SJSA1 (cell line): ENCODE measurements at regions not wholly inside any gene's neighbourhood (a gene's known extent, or its start where the extent isn't known, plus 50 kb on each side); places are given as distances from the start of the nearest gene placed in this dataset.
"Not testable (repeated sequence)": the region's sequence is repeated elsewhere in the genome, so short reads cannot be mapped to it uniquely, and the experiment has no call there.

ENCODE experiments used
- DNase-seq, 2 experiments: peaks; one replicate each; pipeline ENCODE4 v3.0.0-alpha.2; 2015 to 2020; ENCODE audit warnings: low spot score in 2 of 2, low read depth in 1 of 2
- H3K27ac ChIP-seq: fragments of 250-450 bp; sonication (Bioruptor Pico); 2 replicates; pipeline ENCODE4 v1.5.1; 2020; ENCODE audit warnings: mild to moderate bottlenecking, moderate library complexity
- H3K27me3 ChIP-seq: fragments of 250-450 bp; sonication (Bioruptor Pico); replicated peaks from 2 replicates; pipeline ENCODE4 v1.5.1; 2020; ENCODE audit warnings: mild to moderate bottlenecking, moderate library complexity
- H3K36me3 ChIP-seq: fragments of 250-450 bp; sonication (Bioruptor Pico); 2 replicates; pipeline ENCODE4 v1.5.1; 2020; ENCODE audit warnings: mild to moderate bottlenecking
- H3K4me1 ChIP-seq: fragments of 250-450 bp; sonication (Bioruptor Pico); replicated peaks from 2 replicates; pipeline ENCODE4 v1.6.1; 2021; ENCODE audit warnings: mild to moderate bottlenecking
- H3K4me3 ChIP-seq: fragments of 250-450 bp; sonication (Bioruptor Pico); 2 replicates; pipeline ENCODE4 v1.5.1; 2020; ENCODE audit warnings: mild to moderate bottlenecking
- H3K9me3 ChIP-seq: fragments of 250-450 bp; sonication (Bioruptor Pico); replicated peaks from 2 replicates; pipeline ENCODE4 v1.5.1; 2020; ENCODE audit warnings: mild to moderate bottlenecking

DNA sequence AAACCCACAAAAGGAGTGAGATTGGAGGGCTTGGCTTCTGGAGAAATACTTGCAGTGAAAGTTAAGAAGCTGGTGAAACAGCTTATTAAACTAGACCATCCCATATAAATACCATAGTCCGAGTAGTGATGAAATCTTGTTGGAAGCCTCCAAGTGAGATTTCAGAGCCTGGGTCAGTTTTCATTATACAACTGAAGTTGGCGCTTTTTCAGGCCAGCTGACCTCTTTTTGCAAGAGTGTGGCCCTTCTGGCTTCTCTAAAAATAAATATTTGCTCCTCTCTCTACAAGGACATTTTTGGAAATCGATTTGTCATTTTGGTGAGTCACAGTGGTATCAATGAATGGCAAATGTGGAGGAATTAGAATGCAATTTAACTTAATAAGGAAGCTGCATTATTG lies 51.2 kb upstream of the THRB start:
- no peaks in the 10 kb centered on the region for H3K27me3 ChIP-seq
- no peaks in the 10 kb centered on the region for H3K9me3 ChIP-seq
- H3K4me3 ChIP-seq: no peak overlapping the region
- H3K27ac ChIP-seq: no peak overlapping the region
- no peaks in the 10 kb centered on the region for H3K4me1 ChIP-seq
- H3K36me3 ChIP-seq: no peaks in the 10 kb centered on the region
- no peak for DNase-seq

GRCh38 chr3:24548278-24548677 lies 53.6 kb upstream of the THRB start:
- no peaks in the 10 kb centered on the region for H3K36me3 ChIP-seq
- H3K9me3 ChIP-seq: no peaks in the 10 kb centered on the region
- no peak overlapping the region for H3K27ac ChIP-seq
- H3K4me3 ChIP-seq: no peak overlapping the region
- no peaks in the 10 kb centered on the region for H3K4me1 ChIP-seq
- H3K27me3 ChIP-seq: no peaks in the 10 kb centered on the region
- DNase-seq: no peak

GRCh38 chr3:24550588-24550987 lies 55.9 kb upstream of the THRB start:
- DNase-seq: no peak
- Histone ChIP-seq H3K9me3 (no peaks in the 10 kb centered on the region), H3K4me1 (no peaks in the 10 kb centered on the region), H3K27me3 (no peaks in the 10 kb centered on the region), H3K27ac (no peak overlapping the region), H3K4me3 (no peak overlapping the region), H3K36me3 (no peaks in the 10 kb centered on the region)

- no peaks in the 10 kb centered on the region for H3K27me3 ChIP-seq
- H3K36me3 ChIP-seq: no peaks in the 10 kb centered on the region
- no peaks in the 10 kb centered on the region for H3K9me3 ChIP-seq
- no peak overlapping the region for H3K27ac ChIP-seq
- DNase-seq: no peak
- no peaks in the 10 kb centered on the region for H3K4me1 ChIP-seq
- H3K4me3 ChIP-seq: no peak overlapping the region
These were observed 57.0 kb upstream of the THRB start for GRCh38 chr3:24551626-24552025.

- Histone ChIP-seq H3K4me1 (no peaks in the 10 kb centered on the region), H3K36me3 (no peaks in the 10 kb centered on the region), H3K9me3 (no peaks in the 10 kb centered on the region), H3K27ac (no peak overlapping the region), H3K4me3 (no peak overlapping the region), H3K27me3 (no peaks in the 10 kb centered on the region)
- no peak for DNase-seq
These were observed 68.2 kb upstream of the THRB start for GRCh38 chr3:24562895-24563294.

- H3K4me3 ChIP-seq: no peak overlapping the region
- no peak overlapping the region for H3K27ac ChIP-seq
- H3K27me3 ChIP-seq: no peaks in the 10 kb centered on the region
- DNase-seq: no peak
- no peaks in the 10 kb centered on the region for H3K4me1 ChIP-seq
- no peaks in the 10 kb centered on the region for H3K9me3 ChIP-seq
- no peaks in the 10 kb centered on the region for H3K36me3 ChIP-seq
These were observed 70.4 kb upstream of the THRB start for GRCh38 chr3:24565053-24565452.

GRCh38 chr3:24565656-24566055 lies 71.0 kb upstream of the THRB start:
- Histone ChIP-seq H3K4me1 (no peaks in the 10 kb centered on the region), H3K36me3 (no peaks in the 10 kb centered on the region), H3K9me3 (no peaks in the 10 kb centered on the region), H3K4me3 (no peak overlapping the region), H3K27ac (no peak overlapping the region), H3K27me3 (no peaks in the 10 kb centered on the region)
- no peak for DNase-seq

DNA sequence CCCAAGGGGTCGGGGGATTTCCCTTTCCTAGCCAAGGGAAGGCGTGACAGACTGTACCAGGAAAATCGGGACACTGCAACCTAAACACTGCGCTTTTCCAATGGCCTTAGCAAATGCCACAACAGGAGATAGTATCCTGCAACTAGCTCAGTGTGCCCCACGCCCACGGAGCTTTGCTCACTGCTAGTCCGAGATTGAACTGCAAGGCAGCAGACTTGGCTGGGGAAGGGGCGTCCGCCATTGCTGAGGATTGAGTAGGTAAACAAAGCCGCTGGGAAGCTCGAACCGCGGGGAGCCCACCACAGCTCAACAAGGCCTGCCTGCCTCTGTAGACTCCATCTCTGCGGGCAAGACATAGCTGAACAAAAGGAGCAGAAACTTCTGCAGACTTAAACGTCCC lies 72.3 kb upstream of the THRB start:
- Histone ChIP-seq H3K27me3 (no peaks in the 10 kb centered on the region), H3K4me1 (no peaks in the 10 kb centered on the region), H3K27ac (no peak overlapping the region), H3K9me3 (no peaks in the 10 kb centered on the region), H3K4me3 (no peak overlapping the region), H3K36me3 (no peaks in the 10 kb centered on the region)
- DNase-seq: no peak

DNA sequence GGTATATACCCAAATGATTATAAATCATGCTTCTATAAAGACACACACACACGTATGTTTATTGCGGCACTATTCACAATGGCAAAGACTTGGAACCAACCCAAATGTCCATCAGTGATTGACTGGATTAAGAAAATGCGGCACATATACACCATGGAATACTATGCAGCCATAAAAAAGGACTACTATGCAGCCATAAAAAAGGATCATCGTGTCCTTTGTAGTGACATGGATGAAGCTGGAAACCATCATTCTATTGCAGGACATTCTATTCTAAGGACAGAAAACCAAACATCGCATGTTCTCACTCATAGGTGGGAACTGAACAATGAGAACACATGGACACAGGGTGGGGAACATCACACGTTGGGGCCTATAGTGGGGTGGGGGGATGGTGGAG lies 77.8 kb upstream of the THRB start:
- not testable (repeated sequence) for H3K36me3 ChIP-seq, H3K27ac ChIP-seq, H3K4me1 ChIP-seq, H3K9me3 ChIP-seq, H3K27me3 ChIP-seq, H3K4me3 ChIP-seq, DNase-seq

- H3K27me3 ChIP-seq: no peaks in the 10 kb centered on the region
- no peaks in the 10 kb centered on the region for H3K36me3 ChIP-seq
- no peak overlapping the region for H3K27ac ChIP-seq
- H3K4me3 ChIP-seq: no peak overlapping the region
- no peaks in the 10 kb centered on the region for H3K4me1 ChIP-seq
- no peak for DNase-seq
- H3K9me3 ChIP-seq: no peaks in the 10 kb centered on the region
These were observed 78.9 kb upstream of the THRB start for GRCh38 chr3:24573576-24573975.

DNA sequence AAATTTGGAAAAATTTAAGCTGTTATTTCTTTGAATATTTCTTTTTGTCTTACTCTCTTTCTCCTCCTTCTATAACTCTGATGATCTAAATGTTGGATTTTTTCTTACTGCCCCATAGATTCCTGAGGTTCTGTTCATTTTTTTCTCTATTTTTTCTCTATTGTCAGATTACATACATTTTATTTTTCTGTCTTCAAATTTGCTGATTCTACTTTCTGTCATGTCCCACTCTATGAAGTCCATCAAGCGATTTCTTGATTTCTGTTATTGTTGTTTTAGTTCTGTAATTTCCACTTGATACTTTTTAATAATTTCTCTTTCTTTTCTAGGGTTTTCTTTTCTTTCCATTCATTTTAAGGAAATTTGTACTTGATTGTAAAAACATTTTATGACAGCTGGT lies 83.7 kb upstream of the THRB start:
- DNase-seq: no peak
- Histone ChIP-seq H3K36me3 (no peaks in the 10 kb centered on the region), H3K4me3 (no peak overlapping the region), H3K9me3 (no peaks in the 10 kb centered on the region), H3K4me1 (no peaks in the 10 kb centered on the region), H3K27ac (no peak overlapping the region), H3K27me3 (no peaks in the 10 kb centered on the region)

DNA sequence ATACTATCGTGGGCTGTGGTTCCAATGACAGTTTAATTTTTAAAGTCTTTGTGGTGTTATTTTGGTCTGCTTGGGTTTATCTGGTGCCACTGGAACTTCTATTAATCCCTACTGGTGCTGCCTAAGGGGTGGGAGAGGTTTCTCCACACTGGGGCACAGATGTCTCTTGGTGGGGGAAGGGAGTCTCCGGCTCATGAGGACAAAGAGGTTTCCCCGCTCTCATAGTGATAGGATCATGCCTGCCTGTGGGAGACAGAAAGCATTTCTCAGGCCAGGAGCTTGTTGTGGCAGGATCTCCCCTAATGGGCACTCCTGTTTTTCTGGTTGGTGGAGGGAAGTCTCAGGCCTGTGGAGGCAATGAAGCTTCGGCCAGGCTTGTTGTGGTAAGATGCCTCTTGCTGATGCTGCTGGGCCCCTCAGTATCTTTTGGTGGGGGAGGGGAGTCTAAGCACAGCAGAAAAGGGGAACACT lies 84.3 kb upstream of the THRB start:
- Histone ChIP-seq H3K27ac (no peak overlapping the region), H3K4me1 (no peaks in the 10 kb centered on the region), H3K4me3 (no peak overlapping the region), H3K27me3 (no peaks in the 10 kb centered on the region), H3K36me3 (no peaks in the 10 kb centered on the region), H3K9me3 (no peaks in the 10 kb centered on the region)
- DNase-seq: no peak

GRCh38 chr3:24582431-24583403 lies 88.1 kb upstream of the THRB start:
- no peak for DNase-seq
- Histone ChIP-seq H3K4me1 (no peaks in the 10 kb centered on the region), H3K36me3 (no peaks in the 10 kb centered on the region), H3K27ac (no peak overlapping the region), H3K4me3 (no peak overlapping the region), H3K9me3 (no peaks in the 10 kb centered on the region), H3K27me3 (no peaks in the 10 kb centered on the region)

DNA sequence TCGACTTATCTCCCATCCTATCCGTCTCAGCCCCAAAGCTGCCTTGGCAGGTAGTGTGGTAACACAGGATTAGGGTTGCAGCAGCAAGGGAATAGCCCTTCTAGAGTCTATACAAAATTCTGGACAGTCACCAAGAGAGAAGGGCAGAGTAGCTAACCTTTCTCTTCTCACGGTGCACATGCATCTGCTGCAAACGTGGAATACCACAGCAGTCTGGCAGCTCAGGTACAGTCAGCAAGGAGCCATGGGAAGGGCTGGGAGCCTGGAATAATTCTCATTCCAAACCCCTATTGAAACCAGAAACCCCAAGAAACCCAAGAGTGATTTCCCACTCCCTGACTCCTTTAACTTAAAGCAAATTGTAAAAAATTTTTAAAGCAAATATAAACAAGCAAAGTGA lies 92.3 kb upstream of the THRB start:
- H3K27me3 ChIP-seq: no peaks in the 10 kb centered on the region
- peaks cover 13% of the 10 kb centered on the region for H3K4me1 ChIP-seq

More for the DNA sequence above, 92.3 kb upstream of the THRB start:
- Histone ChIP-seq H3K36me3 (no peaks in the 10 kb centered on the region), H3K9me3 (no peaks in the 10 kb centered on the region), H3K4me3 (no peak overlapping the region), H3K27ac (no peak overlapping the region)
- no peak for DNase-seq
